Stimulated activated CD8-positive, alpha-beta memory T cell treated with anti-CD3 and anti-CD28 coated beads, Interleukin-7, amount 100 ng/mL, for 24 hours (primary cell): ENCODE measurements at regions not wholly inside any gene's neighbourhood (a gene's known extent, or its start where the extent isn't known, plus 50 kb on each side); places are given as distances from the start of the nearest gene placed in this dataset.

ENCODE experiments used
- DNase-seq: peaks from one replicate; pipeline ENCODE4 v3.0.0-alpha.2; 2020; ENCODE audit warnings: low read depth

- no peak for DNase-seq
Observed at GRCh38 chr6:95243053-95243452, 334.3 kb upstream of the MANEA start.

GRCh38 chr6:95244751-95245150, 332.6 kb upstream of the MANEA start:
- no peak for DNase-seq

GRCh38 chr6:95248499-95248898, 328.8 kb upstream of the MANEA start:
- no peak for DNase-seq

GRCh38 chr6:95249175-95249574, 328.2 kb upstream of the MANEA start:
- DNase-seq = no peak

GRCh38 chr6:95249661-95250060, 327.7 kb upstream of the MANEA start:
- DNase-seq = no peak

GRCh38 chr6:95263840-95264239, 313.5 kb upstream of the MANEA start:
- DNase-seq = no peak

- DNase-seq = no peak
Observed at GRCh38 chr6:95266537-95267258, 310.6 kb upstream of the MANEA start.

- DNase-seq = no peak
Observed at GRCh38 chr6:95274686-95275235, 302.6 kb upstream of the MANEA start.

- DNase-seq = no peak
Observed at GRCh38 chr6:95279616-95280015, 297.7 kb upstream of the MANEA start.

- DNase-seq = no peak
Observed at GRCh38 chr6:95280686-95281273, 296.6 kb upstream of the MANEA start.

- DNase-seq = no peak
Observed at GRCh38 chr6:95285881-95286280, 291.5 kb upstream of the MANEA start.

GRCh38 chr6:95286874-95287273, 290.5 kb upstream of the MANEA start:
- DNase-seq = no peak

GRCh38 chr6:95288251-95288650, 289.1 kb upstream of the MANEA start:
- DNase-seq = no peak

- DNase-seq = no peak
Observed at GRCh38 chr6:95292011-95292410, 285.3 kb upstream of the MANEA start.

GRCh38 chr6:95293257-95293656, 284.1 kb upstream of the MANEA start:
- DNase-seq = no peak

- no peak for DNase-seq
Observed at GRCh38 chr6:95294043-95294442, 283.3 kb upstream of the MANEA start.

- no peak for DNase-seq
Observed at GRCh38 chr6:95309545-95309944, 267.8 kb upstream of the MANEA start.

GRCh38 chr6:95318137-95318536, 259.2 kb upstream of the MANEA start:
- no peak for DNase-seq

GRCh38 chr6:95321126-95321525, 256.2 kb upstream of the MANEA start:
- no peak for DNase-seq

GRCh38 chr6:95325916-95326315, 251.4 kb upstream of the MANEA start:
- DNase-seq = no peak

GRCh38 chr6:95328231-95328630, 249.1 kb upstream of the MANEA start:
- DNase-seq = no peak

GRCh38 chr6:95352064-95352795, 225.1 kb upstream of the MANEA start:
- DNase-seq = no peak

GRCh38 chr6:95354551-95354950, 222.8 kb upstream of the MANEA start:
- DNase-seq = no peak
